Common myeloid progenitor, CD34-positive (primary cell): ENCODE measurements at regions not wholly inside any gene's neighbourhood (a gene's known extent, or its start where the extent isn't known, plus 50 kb on each side); places are given as distances from the start of the nearest gene placed in this dataset.

Source experiments
- CTCF ChIA-PET: fragments of 350-600 bp; sonication (Branson Sonifier 250); formaldehyde crosslinking; loops from one replicate; lab custom pipeline; 2021; ENCODE audit warnings: antibody characterized with exemption; lab: Charles Lee
- POLR2A ChIA-PET: fragments of 350-600 bp; sonication (Branson Sonifier 250); formaldehyde crosslinking; loops from one replicate; lab custom pipeline; 2021; ENCODE audit warnings: antibody characterized with exemption; lab: Charles Lee
- DNase-seq, 3 donors: peaks; one replicate each; pipeline versions ENCODE4 v3.0.0 to v3.0.0-alpha.2; 2013
- H3K27ac ChIP-seq, 2 experiments: 1 replicate in 1 of 2; 2 replicates in 1 of 2; pipeline ENCODE4 v1.7.0; 2013; ENCODE audit warnings: inconsistent platforms in 2 of 2, low read length in 2 of 2, mild to moderate bottlenecking in 2 of 2, low read depth in 1 of 2, moderate library complexity in 1 of 2; ENCODE audit not compliant: severe bottlenecking in 2 of 2, insufficient read depth in 1 of 2, poor library complexity in 1 of 2
- H3K27me3 ChIP-seq, 5 experiments: replicated peaks in 2 of 5; 1 replicate in 3 of 5; 2 replicates in 2 of 5; pipeline versions ENCODE4 v1.6.1 to v1.7.0; 2013; ENCODE audit warnings: low read length in 4 of 5, mild to moderate bottlenecking in 2 of 5, moderate library complexity in 2 of 5, inconsistent platforms in 1 of 5; ENCODE audit not compliant: insufficient read depth in 5 of 5, control insufficient read depth in 4 of 5
- H3K36me3 ChIP-seq, 4 experiments: 1 replicate in 2 of 4; 2 replicates in 2 of 4; pipeline versions ENCODE4 v1.6.1 to v1.7.0; 2013; ENCODE audit warnings: low read length in 3 of 4, control low read depth in 1 of 4, mild to moderate bottlenecking in 1 of 4; ENCODE audit not compliant: control insufficient read depth in 4 of 4, insufficient read depth in 4 of 4
- H3K4me1 ChIP-seq, 4 experiments: 1 replicate in 3 of 4; 2 replicates in 1 of 4; pipeline versions ENCODE4 v1.6.1 to v1.7.1; 2013; ENCODE audit warnings: low read length in 3 of 4, mild to moderate bottlenecking in 3 of 4, control low read depth in 1 of 4, inconsistent platforms in 1 of 4, moderate library complexity in 1 of 4; ENCODE audit not compliant: control insufficient read depth in 4 of 4, insufficient read depth in 4 of 4; ENCODE audit errors: control extremely low read depth in 1 of 4
- H3K4me3 ChIP-seq, 7 experiments: 1 replicate in 4 of 7; 2 replicates in 3 of 7; pipeline versions ENCODE4 v1.5.1 to v1.7.0; 2013; ENCODE audit warnings: mild to moderate bottlenecking in 7 of 7, low read length in 6 of 7, moderate library complexity in 6 of 7, inconsistent platforms in 2 of 7, low read depth in 2 of 7, control low read depth in 1 of 7; ENCODE audit not compliant: insufficient read depth in 4 of 7, control insufficient read depth in 1 of 7; ENCODE audit errors: extremely low read depth in 1 of 7
- H3K9me3 ChIP-seq, 5 experiments: 1 replicate in 4 of 5; 2 replicates in 1 of 5; pipeline versions ENCODE4 v1.6.1 to v1.7.1; 2013; ENCODE audit warnings: low read length in 4 of 5, mild to moderate bottlenecking in 2 of 5, inconsistent platforms in 1 of 5, low read depth in 1 of 5, moderate library complexity in 1 of 5; ENCODE audit not compliant: control insufficient read depth in 4 of 5, insufficient read depth in 2 of 5; ENCODE audit errors: control extremely low read depth in 1 of 5
- WGBS: methylation state at CpG from one replicate; pipeline ENCODE4 v1.1.5; 2013; ENCODE audit not compliant: insufficient coverage; 5-methylcytosine and 5-hydroxymethylcytosine counted together

DNA sequence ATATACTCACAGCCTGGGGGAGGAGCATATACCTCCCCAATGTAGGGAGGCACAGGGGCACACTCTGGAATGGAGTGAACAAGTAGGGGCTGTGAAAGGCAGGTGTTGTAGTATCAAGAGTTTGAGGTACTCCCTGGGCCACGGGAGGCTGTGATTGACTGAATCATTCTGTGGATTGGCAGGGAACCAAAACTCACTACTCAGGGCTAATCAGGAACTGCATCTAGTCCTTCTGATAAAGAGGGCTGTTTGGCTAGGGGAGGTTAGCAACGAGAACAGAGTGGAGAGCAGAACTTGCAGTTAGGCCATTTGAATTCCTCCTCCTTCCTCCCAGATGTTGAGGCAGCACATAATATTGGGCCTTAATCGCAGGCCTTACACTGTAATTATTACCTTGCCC lies 369.2 kb upstream of the MPDZ start:
- Histone ChIP-seq H3K4me3 (no peak overlapping the region), H3K36me3 (no peaks in the 10 kb centered on the region), H3K9me3 (no peaks in the 10 kb centered on the region), H3K27ac (no peak overlapping the region), H3K27me3 (no peaks in the 10 kb centered on the region), H3K4me1 (no peaks in the 10 kb centered on the region)
- DNase-seq: no peak
- POLR2A ChIA-PET: no interaction called here
- WGBS: 85% methylated on average over 2 of the region's 3 CpGs
- CTCF ChIA-PET: no interaction called here

DNA sequence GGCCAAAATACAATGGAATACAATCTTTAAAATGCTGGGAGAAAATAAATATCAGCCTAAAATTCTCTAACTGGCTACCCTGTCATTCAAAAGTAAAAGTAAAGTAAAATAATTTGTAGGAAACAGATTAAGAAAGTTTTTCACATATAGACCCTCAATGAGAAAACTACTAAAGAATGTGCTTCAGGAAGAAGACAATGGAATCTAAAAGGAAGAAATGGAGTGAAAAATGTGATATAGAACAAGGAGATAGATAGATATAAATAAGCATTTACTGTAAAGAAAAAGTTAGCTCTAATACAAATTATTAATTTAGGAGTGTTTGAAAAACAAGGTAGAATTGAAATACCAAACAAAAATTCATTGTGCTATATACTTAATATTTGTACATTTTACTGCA lies 368.6 kb upstream of the MPDZ start:
- Histone ChIP-seq H3K27me3 (no peaks in the 10 kb centered on the region), H3K4me3 (no peak overlapping the region), H3K4me1 (no peaks in the 10 kb centered on the region), H3K36me3 (no peaks in the 10 kb centered on the region), H3K27ac (no peak overlapping the region), H3K9me3 (no peaks in the 10 kb centered on the region)
- POLR2A ChIA-PET: no interaction called here
- no peak for DNase-seq
- CTCF ChIA-PET: no interaction called here

DNA sequence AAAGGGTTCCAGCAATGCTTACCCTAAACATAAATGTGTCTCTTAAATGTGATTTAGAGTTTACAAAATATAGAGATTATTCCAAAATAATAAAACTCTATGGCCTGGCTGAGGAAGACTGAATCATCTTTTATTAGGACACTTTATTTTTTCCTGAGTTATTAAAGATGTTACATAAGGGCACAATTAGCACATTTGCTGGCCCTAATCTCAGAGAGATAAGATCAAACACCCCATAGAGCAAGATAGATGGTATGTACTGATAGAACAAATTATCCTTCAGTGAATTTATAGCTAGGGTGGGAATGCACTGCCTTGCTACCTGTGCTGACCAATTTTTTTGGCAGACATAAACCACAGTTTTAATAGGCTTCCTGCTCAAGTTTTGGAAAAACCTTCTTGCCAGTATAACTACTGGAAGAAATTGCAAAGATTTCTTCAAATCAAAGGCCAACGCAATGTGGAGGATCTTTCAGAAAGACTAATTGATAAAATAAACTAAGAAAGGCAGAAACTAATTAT lies 367.1 kb upstream of the MPDZ start:
- Histone ChIP-seq H3K4me1 (no peaks in the 10 kb centered on the region), H3K27me3 (no peaks in the 10 kb centered on the region), H3K9me3 (no peaks in the 10 kb centered on the region), H3K27ac (no peak overlapping the region), H3K36me3 (no peaks in the 10 kb centered on the region), H3K4me3 (no peak overlapping the region)
- ChIA-PET POLR2A (interaction anchor here (0.7 kb wide), 1 partner anchor 231 kb away, joined by 3 read pairs; no protein-coding TSS in a partner anchor), CTCF (no interaction called here)
- no peak for DNase-seq
- WGBS: no CpG with 5 or more reads among the region's 1 CpG

DNA sequence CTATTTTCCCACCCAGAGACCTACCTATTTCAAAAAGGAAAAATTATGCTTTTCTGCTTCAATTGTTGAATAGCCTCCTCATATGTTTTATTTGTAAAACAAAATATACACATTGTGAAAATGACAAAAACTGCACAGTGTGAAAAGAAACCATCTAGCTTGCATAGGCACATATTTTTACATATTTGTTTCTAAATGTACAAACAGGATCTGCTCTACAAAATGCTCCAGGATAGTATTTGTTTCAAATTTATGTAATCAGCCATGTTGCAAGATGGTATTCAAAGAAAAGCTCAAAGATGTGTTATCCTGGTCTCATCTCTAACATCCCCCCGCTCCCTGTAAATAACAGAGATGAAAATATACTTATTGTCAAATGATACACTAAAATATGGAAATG lies 366.1 kb upstream of the MPDZ start:
- no CpG with 5 or more reads among the region's 1 CpG for WGBS
- Histone ChIP-seq H3K27me3 (no peaks in the 10 kb centered on the region), H3K9me3 (no peaks in the 10 kb centered on the region), H3K4me3 (no peak overlapping the region), H3K4me1 (no peaks in the 10 kb centered on the region), H3K27ac (no peak overlapping the region), H3K36me3 (no peaks in the 10 kb centered on the region)
- ChIA-PET POLR2A (no interaction called here), CTCF (no interaction called here)
- no peak for DNase-seq

DNA sequence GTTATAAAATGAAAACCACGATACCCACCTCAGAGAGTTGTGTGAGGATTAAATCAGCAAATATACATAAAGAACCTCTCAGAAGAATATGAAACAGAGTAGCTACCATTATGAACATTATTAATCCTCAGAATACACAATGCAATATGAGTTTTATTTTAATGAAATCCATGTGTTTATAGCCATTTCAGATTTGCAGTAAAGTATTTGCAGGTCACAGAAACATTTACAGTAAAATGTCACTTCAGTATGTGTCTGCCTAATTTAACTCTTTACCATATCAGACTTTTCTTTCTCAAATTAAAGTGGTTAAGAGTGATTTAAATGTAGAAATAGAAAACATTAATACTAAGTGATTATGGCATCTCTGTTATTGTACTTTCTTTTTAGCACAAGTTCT lies 365.2 kb upstream of the MPDZ start:
- Histone ChIP-seq H3K36me3 (no peaks in the 10 kb centered on the region), H3K27me3 (no peaks in the 10 kb centered on the region), H3K4me1 (no peaks in the 10 kb centered on the region), H3K9me3 (no peaks in the 10 kb centered on the region), H3K27ac (no peak overlapping the region), H3K4me3 (no peak overlapping the region)
- no CpG with 5 or more reads among the region's 1 CpG for WGBS
- POLR2A ChIA-PET: no interaction called here
- CTCF ChIA-PET: no interaction called here
- no peak for DNase-seq

DNA sequence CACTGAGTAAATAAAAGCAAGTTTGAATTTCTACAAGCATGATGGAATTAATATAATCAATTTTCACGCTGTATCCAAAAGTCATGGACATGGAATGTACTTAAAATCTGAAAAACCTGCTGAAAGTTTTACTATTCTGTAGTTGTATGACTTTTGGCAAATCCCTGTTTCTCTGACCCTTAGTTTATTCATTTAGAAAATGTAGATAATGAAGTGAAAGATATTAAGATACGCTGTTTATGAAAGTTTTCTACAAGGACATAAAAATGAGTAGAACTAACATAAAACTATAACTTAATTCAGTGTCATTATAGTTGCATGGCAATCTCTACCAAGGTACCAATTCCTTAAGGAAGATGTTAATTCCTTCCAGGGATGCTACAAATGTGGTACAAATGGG lies 363.2 kb upstream of the MPDZ start:
- no peaks in the 10 kb centered on the region for H3K9me3 ChIP-seq
- H3K27ac ChIP-seq: no peak overlapping the region
- ChIA-PET CTCF (interaction anchor here (0.6 kb wide), 1 partner anchor 314 kb away, joined by 5 read pairs; no protein-coding TSS in a partner anchor), POLR2A (no interaction called here)
- DNase-seq: no peak
- 100% methylated on average over 1 of the region's 2 CpGs for WGBS
- H3K27me3 ChIP-seq: no peaks in the 10 kb centered on the region
- no peaks in the 10 kb centered on the region for H3K4me1 ChIP-seq
- no peaks in the 10 kb centered on the region for H3K36me3 ChIP-seq
- H3K4me3 ChIP-seq: no peak overlapping the region

DNA sequence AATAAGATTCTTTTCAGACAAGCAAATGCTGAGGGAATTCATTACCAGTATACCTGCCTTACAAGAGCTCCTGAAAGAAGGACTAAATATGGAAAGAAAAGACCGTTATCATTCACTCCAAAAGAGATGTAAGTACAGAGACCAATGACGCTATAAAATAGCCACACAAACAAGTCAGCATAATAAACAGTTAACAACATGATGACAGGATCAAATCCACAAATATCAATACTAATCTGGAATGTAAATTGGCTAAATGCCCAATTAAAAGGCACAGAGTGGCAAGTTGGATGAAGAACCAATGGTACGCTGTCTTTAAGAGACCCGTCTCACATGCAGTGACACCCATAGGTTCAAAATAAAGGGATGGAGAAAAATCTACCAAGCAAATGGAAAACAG lies 349.6 kb upstream of the MPDZ start:
- Histone ChIP-seq H3K9me3 (no peaks in the 10 kb centered on the region), H3K4me1 (no peaks in the 10 kb centered on the region), H3K27ac (no peak overlapping the region), H3K36me3 (no peaks in the 10 kb centered on the region), H3K4me3 (no peak overlapping the region), H3K27me3 (no peaks in the 10 kb centered on the region)
- 100% methylated on average over 2 of the region's 4 CpGs for WGBS
- ChIA-PET POLR2A (no interaction called here), CTCF (no interaction called here)
- DNase-seq: no peak
